Mesenchymal stem cell (in vitro differentiated cells and primary cell): ENCODE measurements at regions not wholly inside any gene's neighbourhood (a gene's known extent, or its start where the extent isn't known, plus 50 kb on each side); places are given as distances from the start of the nearest gene placed in this dataset.
A peak's percentile ranks its signal among the peaks of the same experiment; 100 is the strongest.

ENCODE experiments used
- DNase-seq: peaks from one replicate; pipeline ENCODE4 v3.0.0-alpha.2; 2013
- H2AFZ ChIP-seq: one replicate; pipeline ENCODE4 v1.6.1; 2013; ENCODE audit warnings: low read depth, mild to moderate bottlenecking, control low read depth, inconsistent platforms, low read length, moderate library complexity
- H2AK5ac ChIP-seq: 2 replicates; pipeline ENCODE4 v1.6.1; 2013; ENCODE audit warnings: low read length, moderate library complexity, mild to moderate bottlenecking, inconsistent platforms; ENCODE audit not compliant: severe bottlenecking
- H2BK120ac ChIP-seq: one replicate; pipeline ENCODE4 v1.6.1; 2013; ENCODE audit warnings: low read depth, mild to moderate bottlenecking, inconsistent platforms, low read length, moderate library complexity
- H2BK12ac ChIP-seq, 2 experiments: one replicate each; pipeline ENCODE4 v1.6.1; 2013; ENCODE audit warnings: inconsistent platforms in 2 of 2, low read length in 2 of 2, mild to moderate bottlenecking in 2 of 2, moderate library complexity in 2 of 2, control low read depth in 1 of 2
- H2BK15ac ChIP-seq: one replicate; pipeline ENCODE4 v1.6.1; 2013; ENCODE audit warnings: mild to moderate bottlenecking, low read depth, inconsistent platforms; ENCODE audit not compliant: poor library complexity, severe bottlenecking
- H2BK5ac ChIP-seq: 2 replicates; pipeline ENCODE4 v1.6.1; 2013; ENCODE audit warnings: low read depth, mild to moderate bottlenecking, low read length, control low read depth, inconsistent platforms; ENCODE audit not compliant: poor library complexity, severe bottlenecking
- H3K14ac ChIP-seq, 2 experiments: one replicate each; pipeline ENCODE4 v1.6.1; 2013; ENCODE audit warnings: inconsistent platforms in 2 of 2, low read length in 2 of 2, control low read depth in 1 of 2, mild to moderate bottlenecking in 1 of 2, moderate library complexity in 1 of 2
- H3K18ac ChIP-seq, 2 experiments: one replicate each; pipeline ENCODE4 v1.6.1; 2013; ENCODE audit warnings: inconsistent platforms in 2 of 2, low read length in 2 of 2, control low read depth in 1 of 2, low read depth in 1 of 2, mild to moderate bottlenecking in 1 of 2
- H3K23ac ChIP-seq, 2 experiments: one replicate each; pipeline ENCODE4 v1.6.1; 2013; ENCODE audit warnings: inconsistent platforms in 2 of 2, low read length in 2 of 2, mild to moderate bottlenecking in 2 of 2, moderate library complexity in 2 of 2, control low read depth in 1 of 2
- H3K27ac ChIP-seq: 2 replicates; pipeline ENCODE4 v1.5.1; 2013; ENCODE audit warnings: mild to moderate bottlenecking, moderate library complexity, low read length, control low read depth, inconsistent platforms; ENCODE audit not compliant: poor library complexity, severe bottlenecking
- H3K27me3 ChIP-seq, 2 experiments: 2 replicates each; pipeline versions ENCODE4 v1.6.1 to v1.7.0; 2013; ENCODE audit warnings: low read length in 2 of 2, mild to moderate bottlenecking in 2 of 2, moderate library complexity in 2 of 2, control low read depth in 1 of 2, inconsistent platforms in 1 of 2; ENCODE audit not compliant: control insufficient read depth in 1 of 2, insufficient read depth in 1 of 2
- H3K36me3 ChIP-seq, 2 experiments: 2 replicates each; pipeline versions ENCODE4 v1.6.1 to v1.7.0; 2013; ENCODE audit warnings: low read length in 2 of 2, control low read depth in 1 of 2, inconsistent platforms in 1 of 2, low read depth in 1 of 2, mild to moderate bottlenecking in 1 of 2; ENCODE audit not compliant: insufficient read depth in 2 of 2, control insufficient read depth in 1 of 2
- H3K4ac ChIP-seq, 2 experiments: one replicate each; pipeline ENCODE4 v1.6.1; 2013; ENCODE audit warnings: inconsistent platforms in 2 of 2, low read length in 2 of 2, mild to moderate bottlenecking in 2 of 2, moderate library complexity in 2 of 2, control low read depth in 1 of 2, low read depth in 1 of 2
- H3K4me1 ChIP-seq: 2 replicates; pipeline ENCODE4 v1.6.1; 2013; ENCODE audit warnings: low read depth, low read length, control low read depth; ENCODE audit not compliant: control insufficient read depth, insufficient read depth
- H3K4me2 ChIP-seq: 2 replicates; pipeline ENCODE4 v1.6.1; 2013; ENCODE audit warnings: low read length, mild to moderate bottlenecking, inconsistent platforms; ENCODE audit not compliant: poor library complexity, severe bottlenecking
- H3K4me3 ChIP-seq, 2 experiments: 2 replicates each; pipeline versions ENCODE4 v1.5.1 to v1.7.0; 2013; ENCODE audit warnings: low read length in 2 of 2, mild to moderate bottlenecking in 2 of 2, control low read depth in 1 of 2, low read depth in 1 of 2; ENCODE audit not compliant: insufficient read depth in 1 of 2
- H3K79me1 ChIP-seq: replicated peaks from 2 replicates; pipeline ENCODE4 v1.6.1; 2013; ENCODE audit warnings: mild to moderate bottlenecking, control low read depth, low read length, inconsistent platforms; ENCODE audit not compliant: poor library complexity, severe bottlenecking
- H3K9ac ChIP-seq: 2 replicates; pipeline ENCODE4 v1.7.0; 2013; ENCODE audit warnings: mild to moderate bottlenecking, low read length, moderate library complexity
- H3K9me3 ChIP-seq: 2 replicates; pipeline ENCODE4 v1.7.0; 2013; ENCODE audit warnings: mild to moderate bottlenecking, low read length; ENCODE audit not compliant: control insufficient read depth
- H4K8ac ChIP-seq: one replicate; pipeline ENCODE4 v1.6.1; 2013; ENCODE audit warnings: inconsistent platforms, mild to moderate bottlenecking, low read length, moderate library complexity
- H4K91ac ChIP-seq: one replicate; pipeline ENCODE4 v1.6.1; 2013; ENCODE audit warnings: mild to moderate bottlenecking, low read length, inconsistent platforms
- WGBS: methylation state at CpG from one replicate; pipeline ENCODE4 v1.1.7; 2013; ENCODE audit warnings: mixed read lengths; 5-methylcytosine and 5-hydroxymethylcytosine counted together

DNA sequence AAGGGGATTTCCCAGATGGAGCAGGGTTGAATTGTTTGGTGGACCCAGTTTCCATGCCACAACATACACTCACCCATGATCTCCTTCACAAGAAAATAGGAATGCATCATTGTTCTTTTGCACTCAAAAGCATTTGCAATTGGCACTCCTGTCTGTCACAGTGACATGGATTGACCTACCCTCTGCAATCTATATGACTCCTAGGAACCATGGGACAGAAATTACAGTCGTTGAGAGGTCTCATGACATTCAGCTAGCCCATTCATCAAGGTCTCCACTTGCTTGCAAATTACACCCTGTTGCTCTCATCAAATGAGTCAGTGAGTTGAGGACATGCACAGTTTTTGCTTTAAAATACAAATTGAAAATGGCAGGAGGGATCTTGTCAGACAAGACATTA lies 448.5 kb downstream of the LPIN1 start:
- H3K27me3 ChIP-seq = no peaks in the 10 kb centered on the region
- H3K27ac ChIP-seq = no peak overlapping the region
- H2AK5ac ChIP-seq = no peak overlapping the region
- DNase-seq = no peak
- no peaks in the 10 kb centered on the region for H3K36me3 ChIP-seq
- H2BK12ac ChIP-seq = no peak overlapping the region
- no peak overlapping the region for H2AFZ ChIP-seq
- 100% methylated on average over 1 of the region's 1 CpG for WGBS
- H3K4ac ChIP-seq = no peak overlapping the region
- no peak overlapping the region for H3K4me2 ChIP-seq
- no peak overlapping the region for H2BK120ac ChIP-seq
- no peak overlapping the region for H3K18ac ChIP-seq
- no peak overlapping the region for H2BK15ac ChIP-seq
- H4K8ac ChIP-seq = no peak overlapping the region
- no peak overlapping the region for H3K4me3 ChIP-seq
- no peaks in the 10 kb centered on the region for H3K79me1 ChIP-seq
- no peak overlapping the region for H4K91ac ChIP-seq
- no peak overlapping the region for H3K23ac ChIP-seq
- H3K14ac ChIP-seq = no peak overlapping the region
- H3K9ac ChIP-seq = no peak overlapping the region
- no peak overlapping the region for H2BK5ac ChIP-seq
- no peaks in the 10 kb centered on the region for H3K4me1 ChIP-seq
- peaks cover 6% of the 10 kb centered on the region for H3K9me3 ChIP-seq

GRCh38 chr2:12196495-12196894 lies 450.1 kb downstream of the LPIN1 start:
- H2AFZ ChIP-seq = no peak overlapping the region
- H3K23ac ChIP-seq = no peak overlapping the region
- H3K79me1 ChIP-seq = no peaks in the 10 kb centered on the region
- no peaks in the 10 kb centered on the region for H3K4me1 ChIP-seq
- H3K4ac ChIP-seq = no peak overlapping the region
- no peak overlapping the region for H2AK5ac ChIP-seq
- H3K9me3 ChIP-seq = peaks cover 6% of the 10 kb centered on the region
- no peak overlapping the region for H4K91ac ChIP-seq
- no peak overlapping the region for H3K18ac ChIP-seq
- H3K4me3 ChIP-seq = no peak overlapping the region
- H3K14ac ChIP-seq = no peak overlapping the region
- DNase-seq = no peak
- H3K27me3 ChIP-seq = no peaks in the 10 kb centered on the region
- no peak overlapping the region for H3K9ac ChIP-seq
- no peak overlapping the region for H2BK5ac ChIP-seq
- no peak overlapping the region for H2BK12ac ChIP-seq
- 100% methylated on average over 1 of the region's 1 CpG for WGBS
- H3K36me3 ChIP-seq = no peaks in the 10 kb centered on the region
- no peak overlapping the region for H3K4me2 ChIP-seq
- H4K8ac ChIP-seq = peak overlapping the region; percentile 28
- no peak overlapping the region for H2BK15ac ChIP-seq
- no peak overlapping the region for H2BK120ac ChIP-seq
- H3K27ac ChIP-seq = no peak overlapping the region

- H4K91ac ChIP-seq = no peak overlapping the region
- H3K27ac ChIP-seq = no peak overlapping the region
- H3K4me2 ChIP-seq = no peak overlapping the region
- no peaks in the 10 kb centered on the region for H3K36me3 ChIP-seq
- no peak overlapping the region for H3K23ac ChIP-seq
- no peak overlapping the region for H2BK15ac ChIP-seq
- H3K4ac ChIP-seq = no peak overlapping the region
- no peaks in the 10 kb centered on the region for H3K4me1 ChIP-seq
- DNase-seq = no peak
- H2AFZ ChIP-seq = no peak overlapping the region
- no peak overlapping the region for H2BK5ac ChIP-seq
- no peak overlapping the region for H3K18ac ChIP-seq
- no peak overlapping the region for H3K4me3 ChIP-seq
- H4K8ac ChIP-seq = no peak overlapping the region
- WGBS = 100% methylated on average over 1 of the region's 1 CpG
- no peaks in the 10 kb centered on the region for H3K79me1 ChIP-seq
- no peak overlapping the region for H3K14ac ChIP-seq
- peaks cover 6% of the 10 kb centered on the region for H3K9me3 ChIP-seq
- no peak overlapping the region for H2AK5ac ChIP-seq
- H3K9ac ChIP-seq = no peak overlapping the region
- H2BK12ac ChIP-seq = no peak overlapping the region
- H3K27me3 ChIP-seq = no peaks in the 10 kb centered on the region
- H2BK120ac ChIP-seq = no peak overlapping the region
Observed at GRCh38 chr2:12197133-12197532, 450.7 kb downstream of the LPIN1 start.

DNA sequence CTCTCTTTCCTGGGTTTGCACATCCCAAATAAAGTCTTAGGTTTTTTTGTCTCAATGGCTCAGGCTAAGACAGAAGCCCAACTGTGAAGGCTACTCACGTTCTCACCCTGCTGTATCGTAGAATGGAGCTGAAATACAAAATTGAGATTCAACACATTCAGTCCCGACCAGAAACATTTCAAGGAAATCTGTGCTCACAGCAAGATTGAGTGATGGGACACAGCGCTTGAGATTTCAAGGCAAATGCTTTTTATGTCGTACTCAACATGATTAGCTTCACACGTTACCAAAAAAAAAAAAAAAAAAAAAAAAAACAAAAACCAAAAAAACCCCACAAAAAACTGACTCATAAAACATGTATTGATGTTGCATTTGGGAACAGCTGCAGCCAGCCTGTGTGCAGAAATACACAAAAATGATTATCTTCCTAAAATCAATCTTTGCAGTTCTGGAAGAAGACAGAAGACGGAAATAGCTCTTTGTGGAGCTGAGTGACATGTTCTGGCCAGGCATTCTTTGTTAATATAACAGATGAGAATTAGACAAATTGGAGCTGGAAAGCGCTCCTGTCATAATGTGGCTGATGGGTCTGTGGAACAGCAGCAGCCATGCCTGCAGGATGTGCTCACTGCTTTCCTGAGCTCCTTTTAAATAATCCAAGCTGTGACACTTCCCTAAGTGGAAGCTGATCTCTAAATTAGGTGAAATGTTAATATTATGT lies 453.2 kb downstream of the LPIN1 start:
- Histone ChIP-seq H3K36me3 (no peaks in the 10 kb centered on the region), H3K9ac (no peak overlapping the region), H3K9me3 (peaks cover 6% of the 10 kb centered on the region), H3K27me3 (no peaks in the 10 kb centered on the region), H4K91ac (no peak overlapping the region), H4K8ac (no peak overlapping the region), H3K27ac (no peak overlapping the region), H3K4me2 (no peak overlapping the region), H3K18ac (no peak overlapping the region), H3K4ac (no peak overlapping the region), H3K14ac (no peak overlapping the region), H3K4me1 (peaks cover 4% of the 10 kb centered on the region), H3K79me1 (no peaks in the 10 kb centered on the region), H2BK12ac (no peak overlapping the region), H2AK5ac (no peak overlapping the region), H3K23ac (no peak overlapping the region), H2BK120ac (no peak overlapping the region), H2BK5ac (no peak overlapping the region), H2AFZ (no peak overlapping the region), H3K4me3 (no peak overlapping the region), H2BK15ac (no peak overlapping the region)
- DNase-seq = no peak
- WGBS = 84% methylated on average over 8 of the region's 8 CpGs
